ENCODE measurements at regions not wholly inside any gene's neighbourhood (a gene's known extent, or its start where the extent isn't known, plus 50 kb on each side); places are given as distances from the start of the nearest gene placed in this dataset.

GRCh38 chr18:40493316-40493715 lies 1461.7 kb upstream of the PIK3C3 start:
- no peak for DNase-seq

GRCh38 chr18:40489301-40489700 lies 1465.7 kb upstream of the PIK3C3 start:
- DNase-seq = no peak

- DNase-seq = no peak
These were observed 1469.7 kb upstream of the PIK3C3 start for GRCh38 chr18:40485318-40485717.

GRCh38 chr18:40473221-40474029 lies 1481.6 kb upstream of the PIK3C3 start:
- DNase-seq = no peak

- no peak for DNase-seq
These were observed 1484.3 kb upstream of the PIK3C3 start for GRCh38 chr18:40470723-40471122.

- DNase-seq = no peak
These were observed 1485.2 kb upstream of the PIK3C3 start for GRCh38 chr18:40469851-40470250.

- no peak for DNase-seq
These were observed 1485.7 kb upstream of the PIK3C3 start for GRCh38 chr18:40469316-40469715.

GRCh38 chr18:40464032-40464431 lies 1491.0 kb upstream of the PIK3C3 start:
- DNase-seq = no peak

GRCh38 chr18:40453903-40454302 lies 1501.1 kb upstream of the PIK3C3 start:
- DNase-seq = no peak

- DNase-seq = no peak
These were observed 1502.4 kb upstream of the PIK3C3 start for GRCh38 chr18:40452599-40452998.

- no peak for DNase-seq
These were observed 1504.3 kb upstream of the PIK3C3 start for GRCh38 chr18:40450751-40451150.

- DNase-seq = no peak
These were observed 1507.2 kb upstream of the PIK3C3 start for GRCh38 chr18:40447820-40448219.

GRCh38 chr18:40440088-40440487 lies 1514.9 kb upstream of the PIK3C3 start:
- no peak for DNase-seq

GRCh38 chr18:40437517-40437916 lies 1517.5 kb upstream of the PIK3C3 start:
- DNase-seq = no peak

GRCh38 chr18:40431071-40431985 lies 1523.7 kb upstream of the PIK3C3 start:
- DNase-seq = no peak

GRCh38 chr18:40423291-40423690 lies 1531.7 kb upstream of the PIK3C3 start:
- DNase-seq = no peak

GRCh38 chr18:40420675-40421074 lies 1534.4 kb upstream of the PIK3C3 start:
- DNase-seq = no peak

- DNase-seq = no peak
These were observed 1537.5 kb upstream of the PIK3C3 start for GRCh38 chr18:40417501-40417900.

GRCh38 chr18:40415821-40416220 lies 1539.2 kb upstream of the PIK3C3 start:
- no peak for DNase-seq

- DNase-seq = no peak
These were observed 1539.8 kb upstream of the PIK3C3 start for GRCh38 chr18:40415176-40415791.

GRCh38 chr18:40414155-40414754 lies 1540.8 kb upstream of the PIK3C3 start:
- no peak for DNase-seq

- DNase-seq = no peak
These were observed 1541.9 kb upstream of the PIK3C3 start for GRCh38 chr18:40413160-40413559.

- no peak for DNase-seq
These were observed 1542.6 kb upstream of the PIK3C3 start for GRCh38 chr18:40412410-40412809.

Measured in central memory CD4-positive, alpha-beta T cell (primary cell).